ENCODE measurements at regions not wholly inside any gene's neighbourhood (a gene's known extent, or its start where the extent isn't known, plus 50 kb on each side); places are given as distances from the start of the nearest gene placed in this dataset.

DNA sequence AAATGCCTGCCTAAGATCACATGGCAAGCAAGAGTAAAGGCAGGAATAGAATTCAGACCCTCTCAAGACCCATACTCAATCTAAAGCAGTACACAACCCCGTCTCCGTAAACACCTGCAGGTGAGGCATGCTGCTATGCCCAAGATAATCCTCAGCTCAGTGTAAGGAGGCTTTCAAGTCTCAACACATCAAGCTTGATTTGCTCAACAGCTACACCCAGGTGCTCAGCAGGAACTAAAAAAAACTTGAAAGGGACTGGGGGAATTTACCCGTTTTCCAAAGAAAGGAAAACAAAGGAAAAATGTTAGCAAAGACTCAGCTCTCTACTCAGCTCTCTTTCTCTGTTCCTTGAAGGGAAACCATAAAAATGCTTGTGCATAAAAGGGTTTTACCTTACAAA lies 301.8 kb downstream of the C1D start:
- Histone ChIP-seq H3K27ac (ENCODE audit: low read depth in 1 of 2, low read length in 2 of 2) (no peak overlapping the region), H3K36me3 (ENCODE audit: control insufficient read depth in 4 of 4, insufficient read depth in 3 of 4, low read depth in 1 of 4, low read length in 3 of 4) (no peaks in the 10 kb centered on the region), H3K27me3 (ENCODE audit: control insufficient read depth in 4 of 4, insufficient read depth in 4 of 4, low read length in 3 of 4) (peaks cover 0 to 3% (median 0%) of the 10 kb centered on the region in 4 donors), H3K9ac (ENCODE audit: low read depth in 1 of 2, low read length in 2 of 2) (no peak overlapping the region), H3K4me3 (ENCODE audit: low read depth in 1 of 3, low read length in 3 of 3) (no peak overlapping the region), H3K9me3 (ENCODE audit: control insufficient read depth in 4 of 4, low read length in 3 of 4) (peaks cover 0 to 5% (median 2%) of the 10 kb centered on the region in 4 donors), H3K4me1 (ENCODE audit: control insufficient read depth in 4 of 4, insufficient read depth in 4 of 4, low read length in 3 of 4) (no peaks in the 10 kb centered on the region)
- TF ChIP-seq HNF4G (IDR thresholded peaks at IDR 0.05), result no peak
- TF ChIP-seq, protein P1, sequence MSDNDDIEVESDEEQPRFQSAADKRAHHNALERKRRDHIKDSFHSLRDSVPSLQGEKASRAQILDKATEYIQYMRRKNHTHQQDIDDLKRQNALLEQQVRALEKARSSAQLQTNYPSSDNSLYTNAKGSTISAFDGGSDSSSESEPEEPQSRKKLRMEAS (IDR thresholded peaks at IDR 0.05), result no peak
- 51% methylated on average over 3 of the region's 3 CpGs for WGBS
- DNase-seq (ENCODE audit: low spot score), result no peak

DNA sequence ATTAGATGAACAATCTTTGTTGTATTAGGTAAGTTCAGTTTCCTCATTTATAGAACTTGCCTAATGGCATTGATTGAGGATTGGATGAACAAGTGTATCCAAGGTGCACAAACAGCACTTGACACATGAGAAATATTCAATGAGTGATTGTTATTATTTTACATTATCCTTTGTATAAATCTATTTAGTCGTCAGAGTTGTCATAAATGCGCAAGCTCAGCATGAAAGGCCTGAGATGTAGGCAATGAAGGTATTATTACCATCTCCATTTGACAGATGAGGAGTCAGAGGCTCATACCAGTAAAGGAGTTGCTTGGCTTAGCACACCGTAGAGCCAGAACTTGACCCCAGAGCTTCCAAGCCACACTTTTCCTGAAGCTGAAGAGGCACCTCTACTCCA lies 291.4 kb downstream of the C1D start:
- H3K4me3 ChIP-seq (ENCODE audit: low read depth in 1 of 3, low read length in 3 of 3), result no peak overlapping the region
- H3K27me3 ChIP-seq (ENCODE audit: control insufficient read depth in 4 of 4, insufficient read depth in 4 of 4, low read length in 3 of 4), result no peaks in the 10 kb centered on the region
- no peaks in the 10 kb centered on the region for H3K9me3 ChIP-seq (ENCODE audit: control insufficient read depth in 4 of 4, low read length in 3 of 4)
- no peak overlapping the region for H3K27ac ChIP-seq (ENCODE audit: low read depth in 1 of 2, low read length in 2 of 2)
- DNase-seq (ENCODE audit: low spot score), result no peak
- H3K4me1 ChIP-seq (ENCODE audit: control insufficient read depth in 4 of 4, insufficient read depth in 4 of 4, low read length in 3 of 4), result no peaks in the 10 kb centered on the region
- H3K36me3 ChIP-seq (ENCODE audit: control insufficient read depth in 4 of 4, insufficient read depth in 3 of 4, low read depth in 1 of 4, low read length in 3 of 4), result no peaks in the 10 kb centered on the region
- TF ChIP-seq RXRA (IDR thresholded peaks at IDR 0.05) (no peak), SP1 (IDR thresholded peaks at IDR 0.05) (no peak), HNF4G (IDR thresholded peaks at IDR 0.05) (no peak), TAF1 (conservative IDR thresholded peaks at IDR 0.05) (no peak)
- TF ChIP-seq, protein P1 (IDR thresholded peaks at IDR 0.05), result no peak
- WGBS, result 96% methylated on average over 3 of the region's 3 CpGs
- no peak overlapping the region for H3K9ac ChIP-seq (ENCODE audit: low read depth in 1 of 2, low read length in 2 of 2)

DNA sequence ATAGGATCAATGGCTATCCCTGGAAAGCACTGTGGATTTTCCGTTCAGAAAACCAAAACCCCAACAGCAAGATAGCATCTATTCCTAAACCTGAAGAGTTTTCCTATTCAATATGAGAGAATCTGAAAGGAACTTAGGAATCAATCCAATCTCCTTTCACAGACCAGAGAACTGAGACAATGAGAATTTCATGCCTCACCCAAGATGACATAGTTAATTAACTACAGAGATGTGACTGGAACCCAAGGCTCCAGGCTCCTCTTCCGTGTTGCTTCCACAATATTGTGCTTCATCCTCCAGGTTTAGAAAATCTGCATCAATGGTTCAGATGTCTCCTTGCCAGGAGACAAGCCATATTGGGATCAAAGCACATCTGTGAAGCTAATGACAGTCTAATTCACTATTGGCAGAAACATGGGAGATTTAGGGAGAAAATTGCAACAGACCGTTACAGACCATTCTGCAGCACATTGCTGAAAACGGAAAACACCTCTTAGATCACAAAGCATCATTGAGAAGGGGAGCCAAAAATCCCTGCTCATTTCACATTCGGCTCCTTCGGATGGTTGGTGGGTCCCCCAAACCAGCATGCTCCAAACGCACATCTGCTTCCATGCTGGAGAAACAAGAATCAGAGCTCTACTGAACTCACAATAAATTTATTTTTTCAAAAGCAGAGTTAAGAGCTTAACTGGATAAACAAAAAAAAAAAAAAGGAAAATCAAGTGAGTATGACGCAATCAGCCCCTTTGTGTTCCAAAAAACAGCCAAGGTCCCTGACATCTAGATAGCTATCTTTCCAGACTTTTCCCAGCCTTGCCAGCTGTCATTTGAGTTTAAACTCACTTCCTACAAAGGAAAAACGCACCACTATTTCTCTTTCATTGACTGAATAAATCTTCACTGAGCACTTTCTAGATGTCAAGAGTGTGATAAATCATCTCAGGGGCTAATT lies 290.3 kb downstream of the C1D start:
- H3K9ac ChIP-seq (ENCODE audit: low read depth in 1 of 2, low read length in 2 of 2), result no peak overlapping the region
- DNase-seq (ENCODE audit: low spot score), result no peak
- 78% methylated on average over 9 of the region's 9 CpGs for WGBS

DNA sequence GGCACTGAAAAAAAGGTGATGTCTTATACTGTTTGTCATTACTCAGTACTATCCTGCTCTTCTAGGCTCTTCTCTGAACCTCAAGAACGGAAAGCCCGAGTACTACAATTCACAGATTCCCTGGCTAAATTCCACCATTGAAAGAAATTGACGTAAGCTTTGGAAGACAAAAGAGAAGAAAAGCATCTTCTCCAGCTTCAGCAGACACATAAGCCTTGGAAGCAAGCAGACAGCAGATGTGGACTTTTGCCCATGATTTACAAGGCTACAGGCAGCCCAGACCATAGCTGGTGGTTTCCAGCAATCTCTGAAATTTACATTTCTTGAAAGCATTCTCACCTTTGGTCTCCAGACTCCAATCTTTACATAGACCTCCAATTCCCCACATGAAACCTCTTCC lies 289.0 kb downstream of the C1D start:
- Histone ChIP-seq H3K4me3 (ENCODE audit: low read depth in 1 of 3, low read length in 3 of 3) (no peak overlapping the region), H3K9me3 (ENCODE audit: control insufficient read depth in 4 of 4, low read length in 3 of 4) (no peaks in the 10 kb centered on the region), H3K4me1 (ENCODE audit: control insufficient read depth in 4 of 4, insufficient read depth in 4 of 4, low read length in 3 of 4) (no peaks in the 10 kb centered on the region), H3K9ac (ENCODE audit: low read depth in 1 of 2, low read length in 2 of 2) (no peak overlapping the region), H3K27ac (ENCODE audit: low read depth in 1 of 2, low read length in 2 of 2) (no peak overlapping the region), H3K27me3 (ENCODE audit: control insufficient read depth in 4 of 4, insufficient read depth in 4 of 4, low read length in 3 of 4) (no peaks in the 10 kb centered on the region), H3K36me3 (ENCODE audit: control insufficient read depth in 4 of 4, insufficient read depth in 3 of 4, low read depth in 1 of 4, low read length in 3 of 4) (no peaks in the 10 kb centered on the region)
- 92% methylated on average over 3 of the region's 3 CpGs for WGBS
- TF ChIP-seq FOXA1 (IDR thresholded peaks at IDR 0.05), result no peak
- no peak for TF ChIP-seq NR2F2 (IDR thresholded peaks at IDR 0.05)
- no peak for TF ChIP-seq SP1 (IDR thresholded peaks at IDR 0.05)
- TF ChIP-seq, protein P2, sequence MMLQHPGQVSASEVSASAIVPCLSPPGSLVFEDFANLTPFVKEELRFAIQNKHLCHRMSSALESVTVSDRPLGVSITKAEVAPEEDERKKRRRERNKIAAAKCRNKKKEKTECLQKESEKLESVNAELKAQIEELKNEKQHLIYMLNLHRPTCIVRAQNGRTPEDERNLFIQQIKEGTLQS (IDR thresholded peaks at IDR 0.05), result no peak
- TF ChIP-seq HNF4A (conservative IDR thresholded peaks at IDR 0.05), result no peak
- no peak for TF ChIP-seq HNF4G (IDR thresholded peaks at IDR 0.05)
- TF ChIP-seq, protein P3, sequence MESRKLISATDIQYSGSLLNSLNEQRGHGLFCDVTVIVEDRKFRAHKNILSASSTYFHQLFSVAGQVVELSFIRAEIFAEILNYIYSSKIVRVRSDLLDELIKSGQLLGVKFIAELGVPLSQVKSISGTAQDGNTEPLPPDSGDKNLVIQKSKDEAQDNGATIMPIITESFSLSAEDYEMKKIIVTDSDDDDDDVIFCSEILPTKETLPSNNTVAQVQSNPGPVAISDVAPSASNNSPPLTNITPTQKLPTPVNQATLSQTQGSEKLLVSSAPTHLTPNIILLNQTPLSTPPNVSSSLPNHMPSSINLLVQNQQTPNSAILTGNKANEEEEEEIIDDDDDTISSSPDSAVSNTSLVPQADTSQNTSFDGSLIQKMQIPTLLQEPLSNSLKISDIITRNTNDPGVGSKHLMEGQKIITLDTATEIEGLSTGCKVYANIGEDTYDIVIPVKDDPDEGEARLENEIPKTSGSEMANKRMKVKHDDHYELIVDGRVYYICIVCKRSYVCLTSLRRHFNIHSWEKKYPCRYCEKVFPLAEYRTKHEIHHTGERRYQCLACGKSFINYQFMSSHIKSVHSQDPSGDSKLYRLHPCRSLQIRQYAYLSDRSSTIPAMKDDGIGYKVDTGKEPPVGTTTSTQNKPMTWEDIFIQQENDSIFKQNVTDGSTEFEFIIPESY (IDR thresholded peaks at IDR 0.05), result no peak
- TF ChIP-seq, protein P4, sequence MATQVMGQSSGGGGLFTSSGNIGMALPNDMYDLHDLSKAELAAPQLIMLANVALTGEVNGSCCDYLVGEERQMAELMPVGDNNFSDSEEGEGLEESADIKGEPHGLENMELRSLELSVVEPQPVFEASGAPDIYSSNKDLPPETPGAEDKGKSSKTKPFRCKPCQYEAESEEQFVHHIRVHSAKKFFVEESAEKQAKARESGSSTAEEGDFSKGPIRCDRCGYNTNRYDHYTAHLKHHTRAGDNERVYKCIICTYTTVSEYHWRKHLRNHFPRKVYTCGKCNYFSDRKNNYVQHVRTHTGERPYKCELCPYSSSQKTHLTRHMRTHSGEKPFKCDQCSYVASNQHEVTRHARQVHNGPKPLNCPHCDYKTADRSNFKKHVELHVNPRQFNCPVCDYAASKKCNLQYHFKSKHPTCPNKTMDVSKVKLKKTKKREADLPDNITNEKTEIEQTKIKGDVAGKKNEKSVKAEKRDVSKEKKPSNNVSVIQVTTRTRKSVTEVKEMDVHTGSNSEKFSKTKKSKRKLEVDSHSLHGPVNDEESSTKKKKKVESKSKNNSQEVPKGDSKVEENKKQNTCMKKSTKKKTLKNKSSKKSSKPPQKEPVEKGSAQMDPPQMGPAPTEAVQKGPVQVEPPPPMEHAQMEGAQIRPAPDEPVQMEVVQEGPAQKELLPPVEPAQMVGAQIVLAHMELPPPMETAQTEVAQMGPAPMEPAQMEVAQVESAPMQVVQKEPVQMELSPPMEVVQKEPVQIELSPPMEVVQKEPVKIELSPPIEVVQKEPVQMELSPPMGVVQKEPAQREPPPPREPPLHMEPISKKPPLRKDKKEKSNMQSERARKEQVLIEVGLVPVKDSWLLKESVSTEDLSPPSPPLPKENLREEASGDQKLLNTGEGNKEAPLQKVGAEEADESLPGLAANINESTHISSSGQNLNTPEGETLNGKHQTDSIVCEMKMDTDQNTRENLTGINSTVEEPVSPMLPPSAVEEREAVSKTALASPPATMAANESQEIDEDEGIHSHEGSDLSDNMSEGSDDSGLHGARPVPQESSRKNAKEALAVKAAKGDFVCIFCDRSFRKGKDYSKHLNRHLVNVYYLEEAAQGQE (IDR thresholded peaks at IDR 0.05), result no peak
- TF ChIP-seq, protein P1 (IDR thresholded peaks at IDR 0.05), result no peak
- no peak for TF ChIP-seq YY1 (IDR thresholded peaks at IDR 0.05)
- no peak for TF ChIP-seq GABPA (IDR thresholded peaks at IDR 0.05 in 1 of 2, conservative IDR thresholded peaks at IDR 0.05 in 1 of 2)
- TF ChIP-seq RAD21 (IDR thresholded peaks at IDR 0.05), result no peak
- no peak for DNase-seq (ENCODE audit: low spot score)

More for the DNA sequence above, 290.3 kb downstream of the C1D start:
- no peak overlapping the region for H3K4me3 ChIP-seq (ENCODE audit: low read depth in 1 of 3, low read length in 3 of 3)
- H3K27ac ChIP-seq (ENCODE audit: low read depth in 1 of 2, low read length in 2 of 2), result no peak overlapping the region
- no peaks in the 10 kb centered on the region for H3K9me3 ChIP-seq (ENCODE audit: control insufficient read depth in 4 of 4, low read length in 3 of 4)
- H3K4me1 ChIP-seq (ENCODE audit: control insufficient read depth in 4 of 4, insufficient read depth in 4 of 4, low read length in 3 of 4), result no peaks in the 10 kb centered on the region
- no peaks in the 10 kb centered on the region for H3K36me3 ChIP-seq (ENCODE audit: control insufficient read depth in 4 of 4, insufficient read depth in 3 of 4, low read depth in 1 of 4, low read length in 3 of 4)
- TF ChIP-seq JUND (IDR thresholded peaks at IDR 0.05), result no peak
- TF ChIP-seq, protein P1 (IDR thresholded peaks at IDR 0.05), result no peak
- no peaks in the 10 kb centered on the region for H3K27me3 ChIP-seq (ENCODE audit: control insufficient read depth in 4 of 4, insufficient read depth in 4 of 4, low read length in 3 of 4)
